Liver (tissue), 8 donors: ENCODE measurements at regions not wholly inside any gene's neighbourhood (a gene's known extent, or its start where the extent isn't known, plus 50 kb on each side); places are given as distances from the start of the nearest gene placed in this dataset.

Source experiments
- DNase-seq: peaks from one replicate; pipeline ENCODE4 v3.0.0-alpha.2; 2017; ENCODE audit warnings: low spot score
- H3K27ac ChIP-seq, 2 donors: one replicate each; pipeline ENCODE4 v1.7.0; 2013; ENCODE audit warnings: inconsistent platforms in 2 of 2, low read length in 2 of 2, control low read depth in 1 of 2, low read depth in 1 of 2, mild to moderate bottlenecking in 1 of 2
- H3K27me3 ChIP-seq, 4 donors: one replicate each; pipeline versions ENCODE4 v1.6.1 to v1.7.0; 2013; ENCODE audit warnings: low read length in 3 of 4, inconsistent platforms in 1 of 4, mild to moderate bottlenecking in 1 of 4, moderate library complexity in 1 of 4; ENCODE audit not compliant: control insufficient read depth in 4 of 4, insufficient read depth in 4 of 4
- H3K36me3 ChIP-seq, 4 donors: one replicate each; pipeline versions ENCODE4 v1.6.1 to v1.7.0; 2013; ENCODE audit warnings: low read length in 3 of 4, mild to moderate bottlenecking in 3 of 4, low read depth in 1 of 4, moderate library complexity in 1 of 4; ENCODE audit not compliant: control insufficient read depth in 4 of 4, insufficient read depth in 3 of 4
- H3K4me1 ChIP-seq, 4 donors: one replicate each; pipeline versions ENCODE4 v1.6.1 to v1.7.0; 2013; ENCODE audit warnings: low read length in 3 of 4, mild to moderate bottlenecking in 3 of 4, moderate library complexity in 1 of 4; ENCODE audit not compliant: control insufficient read depth in 4 of 4, insufficient read depth in 4 of 4
- H3K4me3 ChIP-seq, 3 donors: one replicate each; pipeline versions ENCODE4 v1.6.1 to v1.7.0; 2013; ENCODE audit warnings: low read length in 3 of 3, control low read depth in 1 of 3, low read depth in 1 of 3, mild to moderate bottlenecking in 1 of 3
- H3K9ac ChIP-seq, 2 donors: one replicate each; pipeline ENCODE4 v1.7.0; 2013; ENCODE audit warnings: low read length in 2 of 2, mild to moderate bottlenecking in 2 of 2, moderate library complexity in 2 of 2, control low read depth in 1 of 2, low read depth in 1 of 2
- H3K9me3 ChIP-seq, 4 donors: one replicate each; pipeline versions ENCODE4 v1.6.1 to v1.7.0; 2013; ENCODE audit warnings: low read length in 3 of 4; ENCODE audit not compliant: control insufficient read depth in 4 of 4
- ATF3 ChIP-seq: IDR thresholded peaks from 2 replicates; pipeline ENCODE4 v1.6.1; 2016; ENCODE audit warnings: antibody characterized with exemption
- CTCF ChIP-seq: fragments of 150-350 bp; IDR thresholded peaks from 2 replicates; pipeline ENCODE4 v1.5.1; 2017; ENCODE audit warnings: improper control_type of control experiment, low read depth, low read length; ENCODE audit not compliant: missing input control
- EGR1 ChIP-seq, 2 donors: IDR thresholded peaks; 2 replicates each; pipeline ENCODE4 v1.6.1; 2016 to 2018; ENCODE audit warnings: antibody characterized with exemption in 2 of 2, low read depth in 2 of 2
- FOXA1 ChIP-seq: IDR thresholded peaks from 2 replicates; pipeline ENCODE4 v1.6.1; 2016; ENCODE audit warnings: antibody characterized with exemption
- GABPA ChIP-seq, 2 donors: IDR thresholded peaks in 1 of 2; conservative IDR thresholded peaks in 1 of 2; 2 replicates each; pipeline ENCODE4 v1.6.1; 2016; ENCODE audit warnings: antibody characterized with exemption in 2 of 2, mild to moderate bottlenecking in 1 of 2, moderate library complexity in 1 of 2
- HNF4A ChIP-seq, 2 donors: conservative IDR thresholded peaks; 2 replicates each; pipeline ENCODE4 v1.6.1; 2016; ENCODE audit warnings: antibody characterized with exemption in 2 of 2, mild to moderate bottlenecking in 2 of 2
- HNF4G ChIP-seq: IDR thresholded peaks from 2 replicates; pipeline ENCODE4 v1.6.1; 2016; ENCODE audit warnings: antibody characterized with exemption
- NR2F2 ChIP-seq: IDR thresholded peaks from 2 replicates; pipeline ENCODE4 v1.6.1; 2016; ENCODE audit warnings: antibody characterized with exemption
- REST ChIP-seq: IDR thresholded peaks from 2 replicates; pipeline ENCODE4 v1.6.1; 2016; ENCODE audit warnings: antibody characterized with exemption, mild to moderate bottlenecking
- RXRA ChIP-seq, 2 donors: IDR thresholded peaks; 2 replicates each; pipeline ENCODE4 v1.6.1; 2017 to 2018; ENCODE audit warnings: antibody characterized with exemption in 2 of 2, mild to moderate bottlenecking in 1 of 2
- SP1 ChIP-seq: IDR thresholded peaks from 2 replicates; pipeline ENCODE4 v1.6.1; 2018; ENCODE audit warnings: antibody characterized with exemption, mild to moderate bottlenecking
- TAF1 ChIP-seq: conservative IDR thresholded peaks from 2 replicates; pipeline ENCODE4 v1.6.1; 2016; ENCODE audit warnings: antibody characterized with exemption, mild to moderate bottlenecking
- YY1 ChIP-seq: IDR thresholded peaks from 2 replicates; pipeline ENCODE4 v1.6.1; 2016; ENCODE audit warnings: antibody characterized with exemption, mild to moderate bottlenecking
- ZBTB33 ChIP-seq: IDR thresholded peaks from 2 replicates; pipeline ENCODE4 v1.6.1; 2016; ENCODE audit warnings: antibody characterized with exemption
- WGBS: extraction: QIAGEN DNeasy Blood & Tissue Kit; methylation state at CpG from one replicate; pipeline ENCODE4 v1.1.7; 2013; 5-methylcytosine and 5-hydroxymethylcytosine counted together
- donor health status: healthy.
- donor health status: healthy.
- donor health status: healthy.
- donor health status: healthy.
- donor health status: healthy.

- H3K27ac ChIP-seq, result no peak overlapping the region
- no peak for DNase-seq
- H3K9ac ChIP-seq, result no peak overlapping the region
- no peak overlapping the region for H3K4me3 ChIP-seq
- TF ChIP-seq GABPA (IDR thresholded peaks at IDR 0.05 in 1 of 2, conservative IDR thresholded peaks at IDR 0.05 in 1 of 2) (no peak), ATF3 (no peak), ZBTB33 (no peak)
- no peaks in the 10 kb centered on the region for H3K27me3 ChIP-seq
- 90% methylated on average over 2 of the region's 2 CpGs for WGBS
- H3K9me3 ChIP-seq, result no peaks in the 10 kb centered on the region
- H3K36me3 ChIP-seq, result no peaks in the 10 kb centered on the region
- H3K4me1 ChIP-seq, result no peaks in the 10 kb centered on the region
Measured at GRCh38 chr14:30348445-30348844, 210.5 kb upstream of the G2E3 start.

- Histone ChIP-seq H3K36me3 (no peaks in the 10 kb centered on the region), H3K4me3 (no peak overlapping the region), H3K27ac (no peak overlapping the region), H3K9me3 (no peaks in the 10 kb centered on the region), H3K27me3 (no peaks in the 10 kb centered on the region), H3K4me1 (no peaks in the 10 kb centered on the region), H3K9ac (no peak overlapping the region)
- WGBS, result 86% methylated on average over 3 of the region's 3 CpGs
- no peak for DNase-seq
- TF ChIP-seq YY1 (no peak), NR2F2 (no peak), FOXA1 (no peak), GABPA (IDR thresholded peaks at IDR 0.05 in 1 of 2, conservative IDR thresholded peaks at IDR 0.05 in 1 of 2) (no peak), HNF4A (conservative IDR thresholded peaks at IDR 0.05) (no peak), SP1 (no peak), ATF3 (no peak)
Measured at GRCh38 chr14:30349520-30349919, 209.4 kb upstream of the G2E3 start.

GRCh38 chr14:30354439-30354838, 204.5 kb upstream of the G2E3 start:
- Histone ChIP-seq H3K4me3 (no peak overlapping the region), H3K9me3 (no peaks in the 10 kb centered on the region), H3K27ac (no peak overlapping the region), H3K36me3 (no peaks in the 10 kb centered on the region), H3K4me1 (peaks cover 0 to 3% (median 0%) of the 10 kb centered on the region in 4 donors), H3K27me3 (no peaks in the 10 kb centered on the region), H3K9ac (no peak overlapping the region)
- WGBS, result 84% methylated on average over 1 of the region's 1 CpG
- TF ChIP-seq EGR1 (IDR thresholded peaks at IDR 0.05; ENCODE audit: low read depth in 2 of 2), result no peak
- no peak for TF ChIP-seq NR2F2
- no peak for TF ChIP-seq RXRA (IDR thresholded peaks at IDR 0.05)
- no peak for TF ChIP-seq TAF1
- no peak for TF ChIP-seq HNF4G
- TF ChIP-seq REST, result no peak
- TF ChIP-seq GABPA (IDR thresholded peaks at IDR 0.05 in 1 of 2, conservative IDR thresholded peaks at IDR 0.05 in 1 of 2), result no peak
- TF ChIP-seq CTCF, result no peak
- DNase-seq, result no peak
